Activated CD8-positive, alpha-beta memory T cell treated with anti-CD3 and anti-CD28 coated beads, Interleukin-2, amount 50 U/mL, for 1 hour (primary cell): ENCODE measurements at regions not wholly inside any gene's neighbourhood (a gene's known extent, or its start where the extent isn't known, plus 50 kb on each side); places are given as distances from the start of the nearest gene placed in this dataset.
"Not testable (repeated sequence)": the region's sequence is repeated elsewhere in the genome, so short reads cannot be mapped to it uniquely, and the experiment has no call there.

ENCODE experiments used
- DNase-seq: peaks from one replicate; pipeline ENCODE4 v3.0.0-alpha.2; 2020; ENCODE audit errors: extremely low read depth

DNA sequence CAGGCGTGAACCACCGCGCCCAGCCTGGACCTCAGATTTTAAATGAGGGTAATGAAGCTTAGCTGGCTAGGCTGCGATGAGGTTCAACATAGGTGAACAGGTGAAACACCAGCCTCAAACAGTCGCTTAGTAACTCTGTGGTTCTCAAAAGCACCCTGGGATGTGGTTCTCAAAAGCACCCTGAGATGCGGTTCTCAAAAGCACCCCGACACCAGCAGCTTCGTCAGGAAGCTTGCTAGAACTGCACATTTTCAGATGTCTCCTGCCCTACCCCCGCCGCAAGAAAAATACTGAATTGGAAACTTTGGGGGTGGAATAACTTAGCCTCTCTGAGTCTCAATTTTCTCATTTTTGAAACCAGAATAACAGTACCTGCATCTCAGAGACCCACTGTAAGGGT, 86.7 kb upstream of the XYLT1 start:
- no peak for DNase-seq

DNA sequence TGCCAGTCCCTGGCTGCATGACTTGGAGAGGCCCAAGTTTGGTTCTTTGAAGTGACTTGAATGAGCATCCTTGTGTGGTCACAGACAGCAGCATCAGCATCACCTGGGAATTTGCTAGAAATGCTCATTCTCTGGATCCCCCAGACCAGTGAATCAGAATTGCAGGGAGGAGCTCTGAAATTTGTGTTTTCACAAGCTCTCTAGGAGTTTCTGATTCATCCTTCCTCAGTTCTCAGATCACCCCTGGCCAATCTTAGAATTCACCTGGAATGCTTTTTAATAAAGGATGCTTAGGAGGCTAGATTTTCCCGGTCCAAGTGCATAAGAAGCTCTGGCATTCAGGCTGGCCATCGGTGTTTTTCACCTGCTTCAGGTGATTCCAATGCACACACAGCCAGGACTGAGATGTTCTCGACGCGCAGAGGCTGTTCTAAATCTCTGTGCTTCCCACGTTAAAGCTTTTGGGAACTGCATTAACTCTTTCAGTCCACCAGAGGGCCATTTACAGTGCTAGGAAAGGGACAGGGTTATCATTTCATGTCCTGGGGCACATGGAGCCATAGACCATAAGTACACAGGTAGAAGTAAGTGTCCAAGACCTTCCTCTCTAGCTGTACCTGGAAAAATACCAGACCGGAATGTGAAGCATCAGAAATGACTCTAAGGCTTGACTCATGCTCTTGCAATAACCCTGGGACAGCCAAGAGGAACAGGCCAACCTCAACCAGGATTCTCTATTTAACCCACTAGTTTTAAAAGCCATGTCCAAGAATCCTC, 85.7 kb upstream of the XYLT1 start:
- no peak for DNase-seq

DNA sequence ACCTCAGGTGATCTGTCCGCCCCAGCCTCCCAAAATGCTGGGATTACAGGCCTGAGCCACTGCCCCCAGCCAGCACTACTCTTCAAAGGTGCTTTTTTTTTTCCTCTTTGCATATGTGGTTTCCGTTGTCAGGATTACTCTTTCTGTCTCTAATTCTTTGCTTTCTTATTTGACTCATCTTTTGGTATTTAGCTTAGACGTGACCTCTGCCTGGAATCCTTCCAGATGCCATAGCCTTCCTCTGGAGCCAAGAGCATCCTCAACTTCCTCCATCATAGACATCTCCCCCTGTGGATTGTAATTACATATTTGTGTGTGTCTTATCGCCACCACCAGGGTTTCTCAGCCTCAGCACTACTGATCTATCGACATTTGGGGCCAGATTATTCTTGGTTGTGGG, 84.4 kb upstream of the XYLT1 start:
- no peak for DNase-seq

DNA sequence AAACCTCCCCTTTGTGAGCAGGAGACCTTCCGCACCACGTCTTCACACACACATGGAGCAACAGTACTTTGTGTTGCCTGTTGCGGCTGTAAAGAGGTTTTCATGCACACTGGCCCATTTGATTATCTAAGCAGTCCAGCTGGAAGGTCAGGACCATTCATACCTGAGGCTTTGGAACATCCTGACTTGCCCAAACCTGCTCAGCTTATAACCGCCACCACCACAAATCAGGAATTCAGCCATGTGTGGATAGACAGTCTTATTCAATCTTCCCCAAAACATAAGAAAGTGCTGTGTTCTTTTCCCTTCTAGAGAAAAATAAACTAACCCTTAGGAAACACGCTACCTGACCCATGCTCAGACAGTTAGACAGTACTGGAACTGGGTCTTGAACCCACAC, 81.6 kb upstream of the XYLT1 start:
- no peak for DNase-seq

DNA sequence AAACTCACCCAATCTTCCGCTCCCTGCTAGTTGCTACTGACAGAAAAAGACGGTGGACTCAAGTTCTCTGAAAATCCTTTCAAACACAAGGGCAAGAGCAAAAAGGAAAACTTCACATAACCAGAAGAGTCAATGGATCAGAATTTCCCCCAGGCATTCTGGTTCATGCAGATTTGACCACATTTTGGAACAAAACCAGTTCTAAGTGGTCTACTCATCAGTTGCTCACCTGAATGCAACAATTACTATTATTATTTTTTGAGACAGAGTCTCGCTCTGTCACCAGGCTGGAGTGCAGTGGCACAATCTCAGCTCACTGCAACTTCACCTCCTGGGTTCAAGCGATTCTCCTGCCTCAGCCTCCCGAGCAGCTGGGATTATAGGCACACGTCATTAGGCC, 80.9 kb upstream of the XYLT1 start:
- not testable (repeated sequence) for DNase-seq

DNA sequence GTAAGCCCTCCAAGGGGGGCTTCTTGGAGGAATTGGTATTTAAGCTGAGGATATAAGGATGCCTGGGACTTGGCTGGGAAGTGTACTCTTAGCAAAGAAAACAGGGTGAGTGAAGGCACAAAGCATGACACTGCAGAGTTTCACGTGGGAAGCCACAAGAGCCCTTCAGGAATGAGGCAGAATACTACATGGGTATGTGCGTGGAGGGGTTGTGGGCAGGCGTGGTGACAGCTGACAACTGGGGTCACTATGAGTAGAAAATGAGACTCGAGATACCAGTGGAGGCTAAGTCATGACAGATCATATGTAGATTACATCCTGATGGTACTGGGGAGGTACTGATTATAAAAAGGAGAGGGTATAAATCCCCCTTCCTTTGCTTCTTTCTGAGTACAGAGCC, 78.1 kb upstream of the XYLT1 start:
- no peak for DNase-seq

DNA sequence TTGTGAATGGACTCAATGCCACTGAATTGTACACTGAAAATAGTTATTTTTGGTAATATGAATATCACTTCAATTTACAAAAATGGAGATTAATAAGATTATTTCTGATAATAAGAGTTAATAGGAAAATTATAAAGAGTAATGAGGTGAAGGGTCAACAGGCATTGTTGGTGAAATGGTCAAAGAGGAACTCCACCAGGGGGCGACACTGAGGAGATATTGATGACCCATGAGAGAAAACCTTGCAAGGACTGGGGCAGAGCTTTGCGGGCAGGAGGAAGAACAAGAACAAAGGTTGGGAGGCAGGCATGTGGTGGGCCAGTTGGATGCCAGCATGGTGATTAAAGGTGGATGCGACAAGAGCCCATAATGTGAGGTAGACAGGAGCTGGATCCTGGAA, 74.0 kb upstream of the XYLT1 start:
- DNase-seq: no peak

DNA sequence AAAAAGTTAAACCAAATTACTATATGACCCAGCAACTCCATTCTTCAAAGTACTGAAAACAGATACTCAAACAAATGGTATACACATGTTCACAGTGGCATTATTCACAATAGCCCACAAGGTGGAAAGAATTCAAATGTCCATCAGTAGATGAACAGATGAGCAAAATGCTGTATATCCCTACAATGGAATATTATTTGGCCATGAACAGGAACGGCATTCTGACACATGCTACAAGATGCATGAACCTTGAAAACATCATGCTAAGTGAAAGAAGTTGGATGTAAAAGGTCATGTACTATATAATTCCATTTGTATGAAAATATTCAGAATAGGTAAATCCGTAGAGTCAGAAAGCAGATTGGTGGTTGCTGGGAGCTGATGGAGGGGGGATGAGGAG, 73.5 kb upstream of the XYLT1 start:
- no peak for DNase-seq

DNA sequence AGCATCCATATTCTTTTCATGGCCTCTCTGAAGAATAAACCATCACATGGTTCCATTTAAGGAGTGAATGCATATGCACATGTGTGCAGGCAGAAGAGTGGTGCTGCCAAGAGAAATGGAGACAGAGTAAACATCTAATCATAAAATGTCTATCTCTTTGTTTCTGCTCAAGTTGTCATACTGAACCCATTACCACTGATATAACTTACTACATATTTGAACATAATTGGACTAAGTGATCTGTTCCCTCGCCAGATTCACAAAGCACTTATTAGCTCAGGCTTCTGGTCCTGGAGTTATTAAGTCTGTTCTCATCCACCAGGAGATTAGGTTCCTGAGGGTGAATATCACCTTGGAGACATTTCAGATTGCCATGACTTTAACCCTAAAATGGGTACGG, 72.3 kb upstream of the XYLT1 start:
- DNase-seq: no peak

DNA sequence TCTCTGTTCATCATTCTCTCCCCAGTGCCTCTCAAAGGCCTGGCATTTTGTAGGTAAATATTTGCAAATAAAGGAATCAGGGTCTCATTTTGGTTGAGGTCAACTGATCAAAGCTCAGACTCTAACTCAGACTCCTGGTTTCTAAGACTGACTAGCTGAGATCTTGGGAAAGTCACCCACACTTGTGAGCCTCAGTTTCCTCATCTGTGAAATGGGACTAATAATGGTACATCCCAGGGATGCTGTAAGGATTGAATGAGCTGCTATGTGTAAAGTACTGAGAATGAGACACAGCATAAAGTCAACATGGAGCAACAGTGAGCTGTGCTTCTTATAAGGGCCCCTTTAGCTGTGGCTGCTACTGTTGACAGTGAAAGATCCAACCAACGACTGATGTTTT, 70.6 kb upstream of the XYLT1 start:
- no peak for DNase-seq

DNA sequence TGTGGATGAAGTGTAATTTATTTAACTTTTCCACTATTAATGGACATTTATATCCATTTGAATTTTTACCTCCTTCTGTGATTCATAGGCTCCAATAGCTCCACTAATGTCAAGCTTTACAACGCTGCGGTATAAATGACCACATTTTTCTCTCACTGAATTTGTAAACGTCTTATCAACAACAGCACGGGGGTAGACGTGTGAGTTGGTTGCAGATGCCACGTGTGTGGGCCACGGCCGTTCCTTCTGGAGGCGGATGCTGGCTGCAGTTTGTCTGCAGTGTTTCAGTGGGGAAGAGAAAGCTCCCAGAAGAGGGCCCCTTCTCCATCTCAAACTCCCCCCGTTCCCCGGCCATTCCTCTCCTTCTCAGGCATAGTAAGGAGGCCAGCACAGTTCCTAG, 68.2 kb upstream of the XYLT1 start:
- DNase-seq: no peak

DNA sequence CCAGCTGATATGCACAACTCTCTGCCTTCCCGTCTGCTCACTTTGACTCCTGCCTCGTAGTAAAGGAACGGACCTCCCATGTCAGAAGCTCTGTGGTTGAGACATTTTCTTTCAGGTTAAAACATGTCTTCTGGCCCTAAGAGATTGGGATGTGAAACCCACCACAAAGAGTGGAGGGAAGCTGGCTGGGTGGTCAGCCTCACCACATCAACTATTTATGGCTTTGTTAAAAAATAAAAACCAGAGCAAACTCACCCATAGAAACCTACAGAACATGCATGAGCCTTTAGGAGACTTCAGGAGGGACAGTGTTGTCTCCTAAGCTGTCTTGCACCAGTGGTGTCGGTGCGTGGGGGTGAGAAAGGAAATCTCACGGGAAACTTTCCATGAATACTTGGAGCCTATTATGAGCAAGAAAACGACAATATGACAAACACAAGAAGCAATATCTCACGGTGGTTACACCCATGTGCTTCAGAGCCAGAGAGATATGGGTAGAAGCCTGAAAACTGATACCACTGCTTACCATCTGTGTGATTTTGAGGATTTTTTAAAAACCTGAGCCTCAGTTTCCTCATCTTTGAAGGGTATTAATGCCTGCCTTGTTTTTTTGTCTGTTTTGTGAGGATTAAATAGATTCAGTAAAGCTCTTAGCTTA, 61.7 kb upstream of the XYLT1 start:
- DNase-seq: no peak

DNA sequence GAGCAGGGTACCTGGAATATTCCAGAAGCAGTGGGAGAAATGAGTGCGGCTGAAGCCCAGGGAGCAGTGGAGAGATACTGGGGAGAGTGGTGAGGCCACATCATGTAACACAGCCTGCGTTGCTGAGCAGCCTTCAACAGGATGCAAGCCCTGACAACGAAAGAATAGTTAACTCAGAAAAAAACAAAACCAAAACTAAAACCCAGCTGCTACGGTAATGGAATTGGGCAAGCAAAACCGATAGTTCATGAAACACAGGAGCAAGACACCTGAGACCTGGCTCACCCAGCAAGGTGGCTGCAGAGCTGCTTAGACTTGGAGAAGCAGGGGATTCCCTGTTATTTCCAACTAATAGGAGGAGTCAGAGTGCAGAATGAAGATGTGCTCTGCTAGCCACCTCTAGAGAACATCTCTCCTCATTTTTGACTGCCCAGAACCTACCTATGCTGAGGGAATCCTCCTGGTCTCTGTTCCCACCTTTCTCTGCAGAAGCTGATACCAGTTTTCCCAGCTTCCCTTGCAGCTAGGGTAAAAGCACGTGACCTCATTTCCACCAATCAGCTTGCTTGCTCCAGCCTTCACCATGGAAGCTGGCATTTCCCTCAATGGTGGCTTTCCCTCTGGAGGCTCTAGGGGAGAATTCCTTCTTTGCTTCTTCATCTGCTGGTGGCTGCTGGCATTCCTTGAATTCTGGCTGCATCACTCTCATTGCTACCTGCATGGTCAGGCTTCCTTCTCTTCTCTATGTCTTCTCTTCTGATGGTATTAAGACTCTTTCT, 59.4 kb upstream of the XYLT1 start:
- no peak for DNase-seq

DNA sequence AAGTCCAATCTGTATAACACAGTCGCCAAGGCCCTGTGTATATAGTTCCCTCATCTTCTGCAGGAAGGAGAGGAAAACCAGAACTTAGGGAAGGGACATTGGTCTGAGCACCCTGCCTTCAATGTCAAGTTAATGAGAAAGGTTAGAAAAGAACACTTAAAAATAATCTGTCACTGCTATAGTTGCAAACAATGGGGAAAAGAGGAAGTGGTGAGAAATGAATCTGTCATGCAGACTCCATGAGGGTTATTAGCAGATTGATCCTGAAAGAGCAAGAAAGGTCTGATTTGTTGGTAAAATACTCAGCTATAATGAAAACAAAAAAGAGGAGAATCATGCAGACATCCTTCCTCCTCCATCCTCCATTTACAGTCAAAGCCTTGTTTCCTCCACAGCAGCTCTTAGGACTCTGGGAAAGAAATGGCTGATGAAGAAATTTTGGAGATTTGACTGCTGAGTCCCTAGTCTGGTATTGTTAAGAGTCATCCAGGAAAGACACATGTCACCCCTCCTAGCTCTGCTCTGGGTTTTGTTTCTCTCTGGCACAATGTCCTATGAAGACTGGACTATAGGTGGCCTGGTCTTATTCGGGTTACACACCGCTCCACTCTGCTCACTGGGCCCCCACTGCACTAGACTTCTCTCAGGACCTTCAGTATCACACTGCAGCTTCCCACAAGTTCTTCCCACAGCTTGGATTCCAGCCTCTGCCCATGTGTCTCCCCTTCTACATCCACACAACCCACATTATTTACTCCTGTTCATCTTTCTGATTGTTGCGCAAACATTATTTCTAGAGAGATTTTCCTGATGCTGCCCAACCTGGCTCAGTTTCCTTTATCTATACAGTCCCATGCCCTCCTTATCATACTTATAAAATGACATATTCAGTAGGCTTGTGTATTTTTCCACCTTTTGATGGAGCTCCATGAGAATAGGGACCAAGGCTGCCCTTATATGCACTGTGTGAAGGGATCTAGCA, 56.5 kb upstream of the XYLT1 start:
- no peak for DNase-seq

DNA sequence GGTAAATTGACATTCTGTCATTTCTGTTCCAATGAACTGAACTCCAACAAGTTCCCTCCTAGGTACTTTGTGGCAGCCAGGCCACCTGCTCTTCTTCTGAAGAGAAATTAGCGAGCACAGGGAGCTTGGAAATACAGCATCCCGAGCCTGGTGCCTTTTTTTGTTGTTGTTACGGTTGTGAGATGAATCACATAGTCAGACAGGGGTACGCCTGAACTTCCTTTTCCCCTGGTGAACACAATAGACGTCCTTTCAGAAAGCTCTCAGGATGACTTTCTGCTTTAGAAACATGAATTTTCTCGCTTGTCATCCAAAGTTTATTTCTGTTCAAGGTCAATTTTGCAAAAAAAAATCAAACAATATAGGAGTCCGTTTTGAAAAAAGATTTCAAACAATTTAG, 53.9 kb upstream of the XYLT1 start:
- no peak for DNase-seq

DNA sequence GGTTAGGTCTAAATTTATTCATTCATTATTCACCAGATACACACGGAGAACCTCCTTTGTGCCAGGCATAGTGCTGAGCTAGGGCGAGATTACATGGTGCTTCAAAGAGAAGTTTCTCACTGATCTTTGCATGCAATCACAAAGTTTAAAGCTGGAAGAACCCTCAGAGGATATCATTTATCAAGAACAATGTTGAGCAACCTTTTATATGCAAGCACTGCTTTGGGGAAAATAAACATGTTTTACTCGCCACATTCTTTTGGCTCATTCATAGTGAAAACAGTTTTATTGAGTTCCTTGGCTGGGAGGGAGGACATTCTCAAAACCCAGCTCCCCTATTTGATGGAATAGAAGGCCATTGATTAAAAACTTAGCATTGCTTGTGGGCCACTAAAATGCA, 49.8 kb upstream of the XYLT1 start:
- no peak for DNase-seq
